Left hindlimb (tissue), 1 donor: ENCODE measurements at regions not wholly inside any gene's neighbourhood (a gene's known extent, or its start where the extent isn't known, plus 50 kb on each side); places are given as distances from the start of the nearest gene placed in this dataset.
"Not testable (repeated sequence)": the region's sequence is repeated elsewhere in the genome, so short reads cannot be mapped to it uniquely, and the experiment has no call there.

Experiments used
- DNase-seq: peaks from one replicate; pipeline ENCODE4 v3.0.0-alpha.2; 2018

- no peak for DNase-seq
Measured at GRCh38 chr5:67805666-67806348, 409.7 kb upstream of the PIK3R1 start.

GRCh38 chr5:67802766-67803165 is 412.8 kb upstream of the PIK3R1 start:
- no peak for DNase-seq

- DNase-seq = no peak
Measured at GRCh38 chr5:67799732-67800234, 415.8 kb upstream of the PIK3R1 start.

GRCh38 chr5:67798470-67798869 is 417.1 kb upstream of the PIK3R1 start:
- DNase-seq = not testable (repeated sequence)

GRCh38 chr5:67795781-67796477 is 419.6 kb upstream of the PIK3R1 start:
- DNase-seq = no peak

GRCh38 chr5:67793966-67794365 is 421.6 kb upstream of the PIK3R1 start:
- DNase-seq = no peak

GRCh38 chr5:67793418-67793817 is 422.1 kb upstream of the PIK3R1 start:
- DNase-seq = no peak

- DNase-seq = no peak
Measured at GRCh38 chr5:67792891-67793290, 422.7 kb upstream of the PIK3R1 start.

- no peak for DNase-seq
Measured at GRCh38 chr5:67790390-67790789, 425.2 kb upstream of the PIK3R1 start.

GRCh38 chr5:67779893-67780623 is 435.5 kb upstream of the PIK3R1 start:
- not testable (repeated sequence) for DNase-seq

- DNase-seq = no peak
Measured at GRCh38 chr5:67774786-67775185, 440.8 kb upstream of the PIK3R1 start.

GRCh38 chr5:67774267-67774552 is 441.3 kb upstream of the PIK3R1 start:
- no peak for DNase-seq

- peak; percentile 29 for DNase-seq
Measured at GRCh38 chr5:67773411-67774266, 441.9 kb upstream of the PIK3R1 start.

- no peak for DNase-seq
Measured at GRCh38 chr5:67771791-67772190, 443.8 kb upstream of the PIK3R1 start.

GRCh38 chr5:67771221-67771620 is 444.3 kb upstream of the PIK3R1 start:
- no peak for DNase-seq

GRCh38 chr5:67770431-67771025 is 445.0 kb upstream of the PIK3R1 start:
- no peak for DNase-seq

- DNase-seq = no peak
Measured at GRCh38 chr5:67765697-67766096, 449.9 kb upstream of the PIK3R1 start.

- not testable (repeated sequence) for DNase-seq
Measured at GRCh38 chr5:67757771-67758170, 457.8 kb upstream of the PIK3R1 start.

GRCh38 chr5:67752357-67752708 is 463.2 kb upstream of the PIK3R1 start:
- DNase-seq = no peak

- DNase-seq = no peak
Measured at GRCh38 chr5:67748165-67748690, 467.3 kb upstream of the PIK3R1 start.

GRCh38 chr5:67747096-67747495 is 468.5 kb upstream of the PIK3R1 start:
- DNase-seq = no peak

GRCh38 chr5:67746608-67747007 is 468.9 kb upstream of the PIK3R1 start:
- DNase-seq = not testable (repeated sequence)
